HG02870 (cell line): ENCODE measurements at regions not wholly inside any gene's neighbourhood (a gene's known extent, or its start where the extent isn't known, plus 50 kb on each side); places are given as distances from the start of the nearest gene placed in this dataset.
A peak's percentile ranks its signal among the peaks of the same experiment; 100 is the strongest.
"Not testable (repeated sequence)": the region's sequence is repeated elsewhere in the genome, so short reads cannot be mapped to it uniquely, and the experiment has no call there.

Source experiments
- ATAC-seq: cut with Tn5 transposase; IDR thresholded peaks from one replicate; pipeline ENCODE4 v1.9.1; 2021; ENCODE audit warnings: mild to moderate bottlenecking, moderate library complexity; ENCODE audit not compliant: unreplicated experiment

DNA sequence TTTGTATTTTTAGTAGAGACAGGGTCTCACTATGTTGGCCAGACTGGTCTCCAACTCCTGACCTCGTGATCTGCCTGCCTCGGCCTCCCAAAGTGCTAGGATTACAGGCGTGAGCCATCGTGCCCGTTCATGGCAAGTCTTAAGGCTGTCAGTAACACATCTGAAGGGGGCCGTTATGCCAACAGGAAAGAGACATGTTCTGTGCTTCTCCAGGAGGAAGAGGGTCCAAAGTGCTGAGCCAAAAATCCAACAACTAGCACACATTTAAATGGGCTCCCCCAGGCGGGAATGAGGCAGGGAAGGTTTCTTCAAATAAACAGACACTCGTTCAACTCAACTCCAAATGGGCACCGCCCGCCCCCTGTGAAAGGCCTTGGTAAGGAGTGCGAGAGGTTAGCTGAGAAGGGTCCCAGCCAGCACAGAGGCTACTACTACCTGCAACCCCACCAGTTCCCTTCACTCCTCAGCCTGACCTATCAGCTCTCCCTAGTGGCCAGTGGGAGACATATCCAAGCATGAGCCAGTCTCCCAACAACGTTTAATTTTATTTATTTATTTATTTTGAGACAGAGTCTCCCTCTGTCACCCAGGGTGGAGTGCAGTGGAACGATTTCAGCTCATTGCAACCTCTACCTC lies 84.1 kb upstream of the DMRT1 start:
- ATAC-seq: no peak

DNA sequence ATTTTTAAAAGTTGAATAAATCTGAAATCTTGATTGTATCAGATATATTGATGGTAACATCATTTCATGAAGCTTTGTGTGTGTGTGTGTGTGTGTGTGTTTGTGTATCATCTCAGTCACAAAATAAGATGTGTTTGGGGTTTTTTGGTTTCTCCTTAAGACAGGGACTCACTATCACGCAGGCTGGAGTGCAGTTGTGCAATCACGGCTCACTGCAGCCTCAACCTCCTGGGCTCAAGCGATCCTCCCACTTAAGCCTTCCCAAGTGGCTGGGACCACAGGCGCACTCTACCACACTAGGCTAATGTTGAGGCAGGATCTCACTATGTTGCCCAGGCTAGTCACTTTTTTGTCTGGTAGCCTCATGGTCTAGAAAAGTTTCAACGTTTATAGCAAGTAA lies 83.4 kb upstream of the DMRT1 start:
- no peak for ATAC-seq

DNA sequence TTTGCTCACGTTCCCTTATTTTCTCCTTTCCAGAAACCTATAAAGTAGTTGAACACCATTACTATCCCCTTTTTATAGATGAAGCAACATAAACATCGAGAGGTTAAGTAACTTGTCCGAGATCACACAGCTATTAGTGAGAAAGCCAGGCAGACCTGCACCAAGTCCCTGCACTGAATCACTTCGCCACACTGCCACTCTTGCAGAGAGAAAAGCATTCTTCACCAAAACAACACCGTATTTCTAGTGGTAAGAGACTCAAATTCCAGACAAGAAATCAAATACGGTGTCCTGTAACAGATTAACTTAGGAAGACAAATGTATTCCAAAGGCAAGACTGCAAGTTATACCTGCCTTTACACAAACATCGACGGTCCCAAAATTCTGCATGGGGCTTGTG lies 82.0 kb upstream of the DMRT1 start:
- no peak for ATAC-seq

DNA sequence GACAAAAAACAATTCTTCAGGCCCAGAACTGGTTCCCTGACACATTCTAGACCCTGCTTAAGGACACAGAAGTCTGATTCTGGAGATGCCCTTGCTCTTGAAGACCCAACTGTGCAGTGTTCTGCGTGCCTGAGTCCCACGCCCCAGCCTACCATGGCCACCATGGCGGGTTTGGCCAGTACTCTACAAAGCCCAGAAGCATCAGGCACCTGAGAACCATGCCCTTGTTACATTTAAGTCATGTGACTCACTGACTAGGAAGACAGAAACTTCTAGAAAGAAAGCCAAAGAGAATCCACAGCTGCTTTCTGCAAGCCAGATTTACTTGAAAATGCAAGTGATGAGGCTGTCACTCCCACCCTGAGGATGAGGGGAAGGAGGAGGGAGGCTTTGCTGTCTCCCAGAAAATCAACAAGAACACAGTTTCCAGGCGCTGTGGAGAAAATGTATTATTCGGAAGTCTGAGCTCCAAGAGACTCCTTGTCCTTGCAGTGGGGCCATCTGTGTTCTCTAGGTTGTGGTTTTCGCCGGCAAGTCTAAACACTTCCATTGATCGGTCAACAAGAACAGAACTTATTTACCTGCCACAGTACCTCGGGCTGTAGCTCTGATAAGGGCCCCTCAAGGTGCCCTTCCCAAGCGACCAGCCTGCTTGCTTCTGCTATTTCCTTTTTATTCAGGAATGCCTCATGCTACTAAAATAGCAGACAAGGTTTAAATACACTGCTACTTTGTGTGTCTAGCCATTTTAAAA lies 81.3 kb upstream of the DMRT1 start:
- ATAC-seq: no peak

DNA sequence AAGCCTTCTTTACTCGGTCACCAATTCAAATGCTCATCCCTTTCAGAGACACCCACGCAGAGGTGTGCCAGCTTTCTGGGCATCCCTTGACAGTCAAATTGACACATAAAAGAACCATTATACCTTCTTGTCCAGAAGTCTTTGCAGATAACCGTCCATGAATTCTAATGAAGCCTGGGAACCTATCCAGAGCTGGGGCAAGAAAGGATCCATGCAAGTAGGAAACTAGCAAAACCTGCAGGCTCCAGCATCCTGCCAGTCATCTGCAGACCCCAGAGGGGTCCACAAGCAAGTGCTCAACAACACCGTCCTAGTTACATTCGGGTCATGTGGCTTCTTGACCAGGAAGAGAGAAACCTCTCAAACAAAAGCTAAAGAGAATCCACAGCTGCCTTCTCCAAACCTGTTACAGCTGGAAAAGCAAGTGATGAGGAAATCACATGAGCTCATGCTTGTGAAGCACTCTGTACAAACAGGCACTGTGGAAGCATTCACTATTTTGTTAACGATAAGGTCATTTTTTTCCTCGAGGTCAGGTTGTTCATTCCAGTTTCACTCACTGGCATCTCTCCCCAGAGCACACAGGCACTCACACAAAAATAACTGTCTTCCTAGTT lies 80.2 kb upstream of the DMRT1 start:
- no peak for ATAC-seq

DNA sequence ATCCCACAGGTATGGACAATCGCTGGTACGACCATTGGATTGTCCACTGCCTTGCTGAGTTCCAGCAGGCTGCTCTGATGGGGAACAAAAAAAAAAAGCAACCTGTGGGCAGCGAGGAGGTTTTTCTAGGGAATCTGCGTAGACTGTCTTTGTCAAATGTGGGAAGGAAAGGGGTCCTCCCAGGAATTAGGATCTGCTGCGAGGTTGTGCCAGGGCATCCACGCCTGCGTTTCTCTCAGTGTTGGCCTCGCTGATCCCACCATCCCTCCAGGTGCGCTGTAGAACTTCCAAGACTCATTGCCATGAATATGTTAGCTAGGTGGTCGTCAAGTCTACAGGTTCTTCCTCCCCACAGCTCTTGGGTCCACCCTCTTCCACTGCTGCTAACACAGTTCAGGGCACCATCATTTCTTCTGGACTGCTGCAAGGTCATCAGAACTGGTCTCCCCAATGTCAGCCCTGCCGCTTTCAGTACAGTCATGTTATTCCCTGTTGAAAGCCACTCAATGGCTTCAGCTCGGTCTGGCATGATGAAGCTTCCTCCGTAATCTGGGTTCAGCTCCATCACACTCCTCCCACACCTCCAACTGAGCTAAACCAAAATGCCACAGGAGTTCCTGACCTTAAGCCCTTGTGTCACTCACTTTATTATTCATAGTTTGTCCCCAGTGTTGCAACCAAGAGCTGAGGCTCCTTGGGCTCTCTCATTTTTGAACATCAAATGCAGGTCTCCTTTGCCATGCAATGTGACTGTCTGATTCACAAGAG lies 79.5 kb upstream of the DMRT1 start:
- no peak for ATAC-seq

DNA sequence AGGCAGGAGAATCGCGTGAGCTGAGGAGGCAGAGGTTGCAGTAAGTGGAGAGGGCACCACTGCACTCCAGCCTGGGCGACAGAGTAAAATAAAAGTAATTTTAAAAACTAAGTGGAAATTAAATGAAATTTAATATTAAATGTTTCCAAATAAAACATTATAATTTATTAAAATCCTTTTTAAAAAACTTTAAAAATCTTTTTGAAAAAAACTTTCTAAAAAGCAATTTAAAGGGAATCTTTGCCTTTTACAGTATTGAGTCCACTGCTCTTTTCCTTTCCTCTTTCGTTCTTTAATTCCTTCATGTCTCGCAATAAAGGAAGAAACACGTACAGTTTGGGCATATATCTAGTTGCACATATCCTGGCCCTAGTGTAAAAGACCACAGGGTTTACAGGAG lies 77.8 kb upstream of the DMRT1 start:
- ATAC-seq: no peak

DNA sequence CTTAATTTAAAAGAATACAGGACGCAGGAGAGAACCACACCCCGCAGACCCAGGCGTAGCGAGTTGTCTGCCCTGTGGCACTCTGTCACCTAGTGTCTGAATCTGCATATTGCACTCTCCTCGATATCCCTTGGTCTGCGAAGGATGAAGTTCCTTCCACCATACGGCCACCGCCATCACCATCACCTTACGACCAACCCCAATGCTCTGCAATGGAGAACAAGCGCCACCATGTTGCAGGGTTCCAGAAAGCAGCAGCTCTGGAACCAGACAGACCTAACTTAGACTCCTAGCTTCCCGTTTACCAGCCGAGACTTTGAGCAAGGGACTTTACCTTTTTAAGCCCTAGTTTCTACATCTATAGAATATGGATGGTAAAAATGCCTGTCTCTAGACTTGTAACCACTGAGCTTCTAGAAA lies 77.4 kb upstream of the DMRT1 start:
- peak; percentile 80 for ATAC-seq

DNA sequence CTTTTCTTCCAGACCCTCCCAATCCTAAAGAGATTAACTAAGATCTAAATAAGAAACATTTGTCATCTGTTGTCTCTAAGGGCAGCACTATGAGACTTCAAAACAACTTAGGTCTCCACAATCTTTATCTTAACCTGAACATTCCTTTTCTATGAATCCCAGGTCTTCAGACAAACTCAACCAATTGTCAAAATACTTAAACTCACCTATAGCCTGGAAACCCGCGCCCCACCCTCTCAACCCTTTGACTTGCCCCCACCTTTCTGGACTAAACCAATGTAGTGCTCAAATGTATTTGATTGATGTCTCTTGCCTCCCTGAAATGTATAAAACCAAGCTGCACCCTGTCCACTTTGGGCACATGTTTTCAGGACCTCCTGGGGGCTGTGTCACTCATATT lies 76.5 kb upstream of the DMRT1 start:
- ATAC-seq: no peak

DNA sequence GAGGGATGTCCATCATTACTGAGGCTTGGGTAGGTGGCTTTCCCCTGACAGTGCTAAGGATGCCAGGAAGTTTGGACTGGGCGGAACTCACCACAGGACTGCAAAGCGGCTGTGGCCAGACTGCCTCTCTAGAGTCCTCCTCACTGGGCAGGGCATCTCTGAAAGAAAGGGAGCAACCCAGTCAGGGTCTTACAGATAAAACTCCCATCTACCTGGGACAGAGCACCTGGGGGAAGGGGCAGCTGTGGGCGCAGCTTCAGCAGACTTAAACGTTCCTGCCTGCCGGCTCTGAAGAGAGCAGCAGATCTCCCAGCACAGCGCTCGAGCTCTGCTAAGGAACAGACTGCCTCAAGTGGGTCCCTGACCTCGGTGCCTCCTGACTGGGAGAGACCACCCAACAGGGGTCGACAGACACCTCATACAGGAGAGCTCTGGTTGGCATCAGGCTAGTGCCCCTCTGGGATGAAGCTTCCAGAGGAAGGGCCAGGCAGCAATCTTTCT lies 74.4 kb upstream of the DMRT1 start:
- not testable (repeated sequence) for ATAC-seq

DNA sequence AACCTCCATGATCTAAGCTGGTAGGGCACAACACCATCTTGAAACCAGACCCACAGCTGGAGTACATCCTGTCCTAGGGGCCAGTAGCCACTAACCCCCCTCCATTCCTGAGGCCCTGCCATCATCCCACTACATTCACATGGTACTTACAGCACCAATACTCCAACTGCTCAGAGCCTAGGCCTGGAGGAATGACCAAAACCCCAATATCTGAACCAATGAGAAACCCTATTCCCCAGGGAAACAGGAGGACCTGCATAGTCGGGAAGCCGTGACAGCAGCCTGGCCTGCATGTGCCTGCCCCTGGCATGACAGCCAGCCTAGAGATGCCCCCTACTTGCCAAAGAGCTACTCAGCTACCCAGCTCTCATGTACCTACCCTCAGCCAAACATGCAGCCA lies 65.4 kb upstream of the DMRT1 start:
- no peak for ATAC-seq

DNA sequence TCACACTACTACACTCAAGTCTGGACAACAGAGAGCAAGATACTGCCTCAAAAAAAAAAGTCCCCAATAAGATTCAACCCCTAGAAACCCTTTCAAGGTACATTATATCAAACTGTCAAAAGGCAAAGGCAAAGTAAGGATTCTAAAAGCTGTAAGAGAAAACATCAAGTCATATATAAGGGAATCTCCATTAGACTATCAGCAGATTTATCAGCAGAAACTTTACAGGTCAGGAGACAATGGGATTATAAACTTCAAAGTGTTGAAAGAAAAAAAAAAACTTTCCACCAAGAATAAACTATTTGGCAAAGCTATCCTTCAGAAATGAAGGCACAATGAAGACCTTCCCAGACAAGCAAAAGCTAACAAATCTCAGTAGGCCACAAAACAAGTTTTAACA lies 63.5 kb upstream of the DMRT1 start:
- ATAC-seq: no peak

DNA sequence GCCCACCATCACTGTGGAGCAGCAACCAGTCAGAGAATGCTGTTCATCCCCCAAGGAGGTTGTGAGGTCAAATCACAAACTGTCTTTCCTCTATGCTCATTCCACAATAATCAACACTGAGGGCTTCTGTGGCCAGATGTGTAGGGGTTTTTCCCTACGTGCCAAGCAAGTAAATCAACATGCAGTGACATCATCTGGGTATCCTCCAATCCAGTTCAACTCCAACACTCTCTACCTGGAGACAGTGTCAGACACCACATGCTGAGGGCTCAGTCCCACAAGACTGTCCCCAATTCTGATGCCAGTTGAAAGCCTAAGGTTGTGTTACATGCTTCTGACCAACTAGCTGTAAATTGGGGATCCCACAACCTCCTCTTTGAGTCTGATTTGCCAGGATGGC lies 57.3 kb upstream of the DMRT1 start:
- no peak for ATAC-seq

DNA sequence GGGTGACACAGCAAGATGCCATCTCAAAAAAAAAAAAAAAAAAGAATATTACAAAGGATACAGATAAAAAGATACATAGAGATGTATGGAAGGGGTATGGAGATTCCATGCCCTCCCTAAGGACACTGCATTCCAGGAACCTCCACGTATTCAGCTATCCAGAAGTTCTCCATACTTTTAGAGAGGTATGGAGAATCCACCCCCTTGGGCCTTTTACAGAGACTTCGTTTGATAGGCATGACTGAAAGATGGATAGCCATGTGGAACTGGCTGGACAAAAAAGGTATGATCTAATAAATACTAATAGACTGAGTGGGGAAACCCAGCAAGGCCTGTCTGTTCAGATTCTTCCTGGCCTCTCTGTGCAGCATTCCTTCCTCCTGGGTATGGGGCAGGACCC lies 56.6 kb upstream of the DMRT1 start:
- ATAC-seq: no peak

DNA sequence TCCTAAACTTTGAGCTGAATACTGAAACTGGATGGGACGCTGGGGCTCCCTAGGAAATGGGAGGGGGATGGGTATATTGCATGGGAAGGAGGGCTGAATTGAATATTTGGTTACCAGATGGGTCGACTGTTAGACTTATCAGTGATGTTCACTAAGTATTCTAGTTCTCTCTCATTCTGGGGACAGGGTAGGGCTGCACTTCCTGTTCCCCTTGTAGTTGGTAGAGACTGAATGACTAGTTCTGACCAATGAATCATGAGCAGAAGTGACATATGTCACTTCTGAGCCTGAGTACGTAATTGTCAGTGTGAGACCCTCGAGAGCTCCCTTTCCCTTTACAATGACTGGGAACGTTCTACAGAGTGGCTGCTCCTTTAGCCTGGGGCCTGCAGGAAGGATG lies 55.5 kb upstream of the DMRT1 start:
- no peak for ATAC-seq

DNA sequence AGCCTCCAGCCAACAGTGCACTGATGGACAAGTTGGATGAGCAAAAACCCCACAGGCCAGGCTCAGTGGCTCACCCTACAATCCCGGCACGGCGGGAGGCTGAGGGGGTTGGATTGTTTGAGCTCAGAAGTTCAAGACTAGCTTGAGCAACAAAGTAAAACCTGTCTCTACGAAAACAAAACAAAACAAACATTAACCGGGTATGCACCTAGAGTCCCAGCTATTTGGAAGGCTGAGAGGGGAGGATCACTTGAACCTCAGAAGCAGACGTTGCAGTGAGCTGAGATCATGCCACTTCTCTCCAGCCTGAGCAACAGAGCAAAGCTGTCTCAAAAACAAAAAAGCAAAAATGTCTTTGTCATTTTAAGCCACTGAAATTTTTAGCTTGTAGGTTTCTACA lies 55.1 kb upstream of the DMRT1 start:
- ATAC-seq: no peak

DNA sequence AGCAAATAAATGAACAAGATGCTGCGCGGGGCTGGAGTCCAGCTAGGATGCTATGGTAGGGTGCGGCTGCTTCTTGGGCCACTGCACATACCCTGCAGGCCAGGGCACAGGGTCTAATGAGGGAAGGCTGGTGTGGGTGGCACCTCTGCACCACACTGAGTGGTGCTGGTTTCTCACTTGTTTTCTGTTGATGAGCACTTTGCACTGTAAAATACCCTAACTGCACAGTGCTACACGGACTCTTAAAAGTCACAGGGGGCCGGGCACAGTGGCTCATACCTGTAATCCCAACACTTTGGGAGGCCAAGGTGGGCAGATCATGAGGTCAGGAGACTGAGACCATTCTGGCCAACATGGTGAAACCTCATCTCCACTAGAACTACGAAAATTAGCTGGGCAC lies 52.7 kb upstream of the DMRT1 start:
- ATAC-seq: no peak
